ENCODE measurements at regions not wholly inside any gene's neighbourhood (a gene's known extent, or its start where the extent isn't known, plus 50 kb on each side); places are given as distances from the start of the nearest gene placed in this dataset.
A peak's percentile ranks its signal among the peaks of the same experiment; 100 is the strongest.
"Not testable (repeated sequence)": the region's sequence is repeated elsewhere in the genome, so short reads cannot be mapped to it uniquely, and the experiment has no call there.

- WGBS (ENCODE audit: insufficient coverage) = 80% methylated on average over 1 of the region's 2 CpGs
- Histone ChIP-seq H3K27me3 (ENCODE audit: control insufficient read depth, insufficient read depth, low read length) (no peaks in the 10 kb centered on the region), H3K36me3 (ENCODE audit: control insufficient read depth, insufficient read depth, low read length) (no peaks in the 10 kb centered on the region), H3K27ac (ENCODE audit: low read depth, low read length) (no peak overlapping the region), H3K4me1 (ENCODE audit: control insufficient read depth, insufficient read depth, low read length) (no peaks in the 10 kb centered on the region), H3K4me3 (ENCODE audit: low read depth, low read length) (no peak overlapping the region), H3K9me3 (ENCODE audit: control insufficient read depth, insufficient read depth, low read length) (no peaks in the 10 kb centered on the region)
- DNase-seq (ENCODE audit: low read depth in 4 of 6, low spot score in 6 of 6) = no peak
These were observed 52.6 kb upstream of the AGA start for GRCh38 chr4:177494791-177495190.

GRCh38 chr4:177495626-177496025 lies 53.4 kb upstream of the AGA start:
- DNase-seq (ENCODE audit: low read depth in 4 of 6, low spot score in 6 of 6); H3K9me3 ChIP-seq (ENCODE audit: control insufficient read depth, insufficient read depth, low read length); H3K27ac ChIP-seq (ENCODE audit: low read depth, low read length); H3K4me3 ChIP-seq (ENCODE audit: low read depth, low read length); H3K4me1 ChIP-seq (ENCODE audit: control insufficient read depth, insufficient read depth, low read length); H3K36me3 ChIP-seq (ENCODE audit: control insufficient read depth, insufficient read depth, low read length); H3K27me3 ChIP-seq (ENCODE audit: control insufficient read depth, insufficient read depth, low read length): not testable (repeated sequence)
- 94% methylated on average over 8 of the region's 27 CpGs for WGBS (ENCODE audit: insufficient coverage)

GRCh38 chr4:177499537-177499936 lies 57.3 kb upstream of the AGA start:
- 89% methylated on average over 10 of the region's 14 CpGs for WGBS (ENCODE audit: insufficient coverage)
- no peak for DNase-seq (ENCODE audit: low read depth in 4 of 6, low spot score in 6 of 6)
- Histone ChIP-seq H3K4me3 (ENCODE audit: low read depth, low read length) (no peak overlapping the region), H3K9me3 (ENCODE audit: control insufficient read depth, insufficient read depth, low read length) (no peaks in the 10 kb centered on the region), H3K36me3 (ENCODE audit: control insufficient read depth, insufficient read depth, low read length) (no peaks in the 10 kb centered on the region), H3K27ac (ENCODE audit: low read depth, low read length) (no peak overlapping the region), H3K27me3 (ENCODE audit: control insufficient read depth, insufficient read depth, low read length) (no peaks in the 10 kb centered on the region), H3K4me1 (ENCODE audit: control insufficient read depth, insufficient read depth, low read length) (no peaks in the 10 kb centered on the region)

GRCh38 chr4:177505171-177505615 lies 63.0 kb upstream of the AGA start:
- H3K9me3 ChIP-seq (ENCODE audit: control insufficient read depth, insufficient read depth, low read length) = no peaks in the 10 kb centered on the region
- H3K36me3 ChIP-seq (ENCODE audit: control insufficient read depth, insufficient read depth, low read length) = no peaks in the 10 kb centered on the region
- no peak overlapping the region for H3K4me3 ChIP-seq (ENCODE audit: low read depth, low read length)
- H3K27ac ChIP-seq (ENCODE audit: low read depth, low read length) = no peak overlapping the region
- no peak for DNase-seq (ENCODE audit: low read depth in 4 of 6, low spot score in 6 of 6)
- no peaks in the 10 kb centered on the region for H3K4me1 ChIP-seq (ENCODE audit: control insufficient read depth, insufficient read depth, low read length)
- 83% methylated on average over 7 of the region's 9 CpGs for WGBS (ENCODE audit: insufficient coverage)
- no peaks in the 10 kb centered on the region for H3K27me3 ChIP-seq (ENCODE audit: control insufficient read depth, insufficient read depth, low read length)

- Histone ChIP-seq H3K27ac (ENCODE audit: low read depth, low read length) (no peak overlapping the region), H3K4me1 (ENCODE audit: control insufficient read depth, insufficient read depth, low read length) (no peaks in the 10 kb centered on the region), H3K4me3 (ENCODE audit: low read depth, low read length) (no peak overlapping the region), H3K27me3 (ENCODE audit: control insufficient read depth, insufficient read depth, low read length) (no peaks in the 10 kb centered on the region), H3K36me3 (ENCODE audit: control insufficient read depth, insufficient read depth, low read length) (no peaks in the 10 kb centered on the region), H3K9me3 (ENCODE audit: control insufficient read depth, insufficient read depth, low read length) (no peaks in the 10 kb centered on the region)
- WGBS (ENCODE audit: insufficient coverage) = no CpG with 5 or more reads among the region's 6 CpGs
- no peak for DNase-seq (ENCODE audit: low read depth in 4 of 6, low spot score in 6 of 6)
These were observed 66.4 kb upstream of the AGA start for GRCh38 chr4:177508662-177509061.

GRCh38 chr4:177509226-177509745 lies 67.0 kb upstream of the AGA start:
- no peaks in the 10 kb centered on the region for H3K9me3 ChIP-seq (ENCODE audit: control insufficient read depth, insufficient read depth, low read length)
- no CpG with 5 or more reads among the region's 2 CpGs for WGBS (ENCODE audit: insufficient coverage)
- DNase-seq (ENCODE audit: low read depth in 4 of 6, low spot score in 6 of 6) = no peak
- H3K27ac ChIP-seq (ENCODE audit: low read depth, low read length) = no peak overlapping the region
- no peaks in the 10 kb centered on the region for H3K4me1 ChIP-seq (ENCODE audit: control insufficient read depth, insufficient read depth, low read length)
- no peak overlapping the region for H3K4me3 ChIP-seq (ENCODE audit: low read depth, low read length)
- no peaks in the 10 kb centered on the region for H3K27me3 ChIP-seq (ENCODE audit: control insufficient read depth, insufficient read depth, low read length)
- H3K36me3 ChIP-seq (ENCODE audit: control insufficient read depth, insufficient read depth, low read length) = no peaks in the 10 kb centered on the region

GRCh38 chr4:177511611-177512010 lies 69.4 kb upstream of the AGA start:
- H3K9me3 ChIP-seq (ENCODE audit: control insufficient read depth, insufficient read depth, low read length) = no peaks in the 10 kb centered on the region
- no peak for DNase-seq (ENCODE audit: low read depth in 4 of 6, low spot score in 6 of 6)
- H3K4me1 ChIP-seq (ENCODE audit: control insufficient read depth, insufficient read depth, low read length) = no peaks in the 10 kb centered on the region
- no peaks in the 10 kb centered on the region for H3K36me3 ChIP-seq (ENCODE audit: control insufficient read depth, insufficient read depth, low read length)
- H3K4me3 ChIP-seq (ENCODE audit: low read depth, low read length) = no peak overlapping the region
- 97% methylated on average over 3 of the region's 3 CpGs for WGBS (ENCODE audit: insufficient coverage)
- H3K27me3 ChIP-seq (ENCODE audit: control insufficient read depth, insufficient read depth, low read length) = no peaks in the 10 kb centered on the region
- no peak overlapping the region for H3K27ac ChIP-seq (ENCODE audit: low read depth, low read length)

- Histone ChIP-seq H3K9me3 (ENCODE audit: control insufficient read depth, insufficient read depth, low read length) (no peaks in the 10 kb centered on the region), H3K4me1 (ENCODE audit: control insufficient read depth, insufficient read depth, low read length) (no peaks in the 10 kb centered on the region), H3K27ac (ENCODE audit: low read depth, low read length) (no peak overlapping the region)
These were observed 70.4 kb upstream of the AGA start for GRCh38 chr4:177512646-177513045.

GRCh38 chr4:177517862-177518261 lies 75.6 kb upstream of the AGA start:
- WGBS (ENCODE audit: insufficient coverage) = no CpG with 5 or more reads among the region's 2 CpGs
- Histone ChIP-seq H3K27ac (ENCODE audit: low read depth, low read length) (no peak overlapping the region), H3K27me3 (ENCODE audit: control insufficient read depth, insufficient read depth, low read length) (no peaks in the 10 kb centered on the region), H3K9me3 (ENCODE audit: control insufficient read depth, insufficient read depth, low read length) (no peaks in the 10 kb centered on the region), H3K4me1 (ENCODE audit: control insufficient read depth, insufficient read depth, low read length) (no peaks in the 10 kb centered on the region), H3K4me3 (ENCODE audit: low read depth, low read length) (no peak overlapping the region), H3K36me3 (ENCODE audit: control insufficient read depth, insufficient read depth, low read length) (no peaks in the 10 kb centered on the region)
- peak in 1 of 6 donors; percentile 10 for DNase-seq (ENCODE audit: low read depth in 4 of 6, low spot score in 6 of 6)

More at GRCh38 chr4:177512646-177513045, 70.4 kb upstream of the AGA start:
- H3K27me3 ChIP-seq (ENCODE audit: control insufficient read depth, insufficient read depth, low read length) = no peaks in the 10 kb centered on the region
- no peaks in the 10 kb centered on the region for H3K36me3 ChIP-seq (ENCODE audit: control insufficient read depth, insufficient read depth, low read length)
- DNase-seq (ENCODE audit: low read depth in 4 of 6, low spot score in 6 of 6) = no peak
- H3K4me3 ChIP-seq (ENCODE audit: low read depth, low read length) = no peak overlapping the region

- H3K4me3 ChIP-seq (ENCODE audit: low read depth, low read length) = no peak overlapping the region
- H3K36me3 ChIP-seq (ENCODE audit: control insufficient read depth, insufficient read depth, low read length) = no peaks in the 10 kb centered on the region
- WGBS (ENCODE audit: insufficient coverage) = 98% methylated on average over 7 of the region's 7 CpGs
- H3K9me3 ChIP-seq (ENCODE audit: control insufficient read depth, insufficient read depth, low read length) = no peaks in the 10 kb centered on the region
- no peak for DNase-seq (ENCODE audit: low read depth in 4 of 6, low spot score in 6 of 6)
- H3K4me1 ChIP-seq (ENCODE audit: control insufficient read depth, insufficient read depth, low read length) = no peaks in the 10 kb centered on the region
- H3K27me3 ChIP-seq (ENCODE audit: control insufficient read depth, insufficient read depth, low read length) = no peaks in the 10 kb centered on the region
- no peak overlapping the region for H3K27ac ChIP-seq (ENCODE audit: low read depth, low read length)
These were observed 77.4 kb upstream of the AGA start for GRCh38 chr4:177519481-177520260.

All from spinal cord (tissue), 9 donors.